ENCODE measurements at regions not wholly inside any gene's neighbourhood (a gene's known extent, or its start where the extent isn't known, plus 50 kb on each side); places are given as distances from the start of the nearest gene placed in this dataset.

GRCh38 chr13:62337109-62337880 is 921.6 kb upstream of the PCDH20 start:
- TF ChIP-seq CTCF (IDR thresholded peaks at IDR 0.05; ENCODE audit: extremely low read depth, missing control alignments) = no peak
- no peak for DNase-seq (ENCODE audit: low spot score)

- no peak for DNase-seq (ENCODE audit: low spot score)
- no peak for TF ChIP-seq CTCF (IDR thresholded peaks at IDR 0.05; ENCODE audit: extremely low read depth, missing control alignments)
Measured at GRCh38 chr13:62336507-62336906, 920.9 kb upstream of the PCDH20 start.

- no peak for DNase-seq (ENCODE audit: low spot score)
- TF ChIP-seq CTCF (IDR thresholded peaks at IDR 0.05; ENCODE audit: extremely low read depth, missing control alignments) = no peak
Measured at GRCh38 chr13:62333466-62333865, 917.8 kb upstream of the PCDH20 start.

GRCh38 chr13:62331384-62331783 is 915.7 kb upstream of the PCDH20 start:
- DNase-seq (ENCODE audit: low spot score) = no peak
- no peak for TF ChIP-seq CTCF (IDR thresholded peaks at IDR 0.05; ENCODE audit: extremely low read depth, missing control alignments)

- DNase-seq (ENCODE audit: low spot score) = no peak
- no peak for TF ChIP-seq CTCF (IDR thresholded peaks at IDR 0.05; ENCODE audit: extremely low read depth, missing control alignments)
Measured at GRCh38 chr13:62327367-62327766, 911.7 kb upstream of the PCDH20 start.

- no peak for TF ChIP-seq CTCF (IDR thresholded peaks at IDR 0.05; ENCODE audit: extremely low read depth, missing control alignments)
- DNase-seq (ENCODE audit: low spot score) = no peak
Measured at GRCh38 chr13:62324842-62325241, 909.2 kb upstream of the PCDH20 start.

- no peak for DNase-seq (ENCODE audit: low spot score)
- no peak for TF ChIP-seq CTCF (IDR thresholded peaks at IDR 0.05; ENCODE audit: extremely low read depth, missing control alignments)
Measured at GRCh38 chr13:62321895-62322294, 906.2 kb upstream of the PCDH20 start.
